GM04503 (cell line): ENCODE measurements at regions not wholly inside any gene's neighbourhood (a gene's known extent, or its start where the extent isn't known, plus 50 kb on each side); places are given as distances from the start of the nearest gene placed in this dataset.

Experiments
- DNase-seq: peaks from one replicate; pipeline ENCODE4 v3.0.0-alpha.2; 2012; ENCODE audit warnings: low read depth

DNA sequence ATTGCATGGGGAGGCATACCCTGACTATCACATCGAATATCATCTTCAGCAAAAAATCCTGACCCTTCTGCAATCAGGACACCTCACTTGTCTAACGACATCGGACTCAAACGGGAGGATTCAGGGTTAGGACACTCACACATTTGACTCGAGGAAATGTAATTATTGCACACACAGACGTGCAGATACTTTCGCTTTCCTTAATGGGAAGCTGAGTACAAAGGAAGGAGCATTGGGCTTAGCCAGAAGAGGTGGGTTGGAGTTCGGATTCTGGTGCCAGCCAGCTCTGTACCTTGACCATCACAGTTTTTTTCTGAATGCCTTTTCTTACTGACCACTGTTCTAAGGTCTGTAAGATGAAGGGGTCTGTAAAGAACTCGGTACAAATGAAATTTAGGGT, 260.4 kb downstream of the GALC start:
- no peak for DNase-seq

DNA sequence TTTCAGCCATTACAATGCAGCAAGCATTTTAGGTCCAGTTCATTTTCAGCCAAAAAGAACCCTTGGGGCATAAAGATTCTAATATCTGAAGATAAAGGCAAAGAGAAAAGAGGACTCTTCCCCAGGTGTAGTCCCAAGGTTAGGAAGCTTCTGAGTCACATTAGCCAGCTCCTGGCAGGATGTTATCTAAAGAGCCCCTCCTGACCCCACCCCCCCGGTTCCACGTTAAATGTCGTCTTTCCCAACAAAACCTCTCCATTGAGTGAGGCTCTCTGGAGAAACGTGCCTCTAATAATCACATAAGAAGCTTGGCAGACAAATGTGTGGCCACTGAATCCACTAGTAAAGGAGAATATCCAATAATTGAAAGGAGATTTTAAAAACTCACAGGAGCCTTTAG, 267.7 kb downstream of the GALC start:
- no peak for DNase-seq

DNA sequence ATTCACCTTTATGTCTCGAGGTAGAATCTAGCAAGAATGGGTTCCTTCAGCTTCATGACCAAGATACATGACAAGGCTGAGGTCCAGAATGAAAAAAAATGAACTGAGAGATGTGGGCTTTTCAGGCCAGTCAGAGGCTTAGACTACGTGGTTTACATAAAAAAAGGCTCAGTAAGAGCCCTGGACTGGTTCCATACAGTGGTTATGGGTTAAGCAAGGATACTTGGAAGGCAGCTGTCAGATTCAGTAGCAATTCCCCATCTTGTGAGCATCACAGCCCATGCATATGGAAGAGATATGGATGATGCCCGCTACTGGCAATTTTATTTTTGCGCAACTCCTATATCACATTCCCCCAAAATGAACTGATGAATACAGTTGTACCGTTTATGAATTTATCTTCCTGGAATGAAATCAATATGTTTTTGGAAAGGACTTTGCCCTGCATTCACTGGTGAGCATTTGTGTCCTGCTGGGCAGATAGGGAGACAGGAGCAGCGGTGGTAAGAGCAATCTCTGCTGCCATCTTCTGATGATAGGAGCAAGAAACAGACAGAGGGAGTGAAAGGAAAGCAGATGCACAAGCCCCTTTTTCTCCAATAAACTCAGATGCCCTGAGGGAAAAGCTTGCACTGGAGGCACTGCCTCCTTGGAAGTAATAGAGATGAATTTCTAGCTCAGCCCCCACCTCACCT, 280.4 kb downstream of the GALC start:
- no peak for DNase-seq

DNA sequence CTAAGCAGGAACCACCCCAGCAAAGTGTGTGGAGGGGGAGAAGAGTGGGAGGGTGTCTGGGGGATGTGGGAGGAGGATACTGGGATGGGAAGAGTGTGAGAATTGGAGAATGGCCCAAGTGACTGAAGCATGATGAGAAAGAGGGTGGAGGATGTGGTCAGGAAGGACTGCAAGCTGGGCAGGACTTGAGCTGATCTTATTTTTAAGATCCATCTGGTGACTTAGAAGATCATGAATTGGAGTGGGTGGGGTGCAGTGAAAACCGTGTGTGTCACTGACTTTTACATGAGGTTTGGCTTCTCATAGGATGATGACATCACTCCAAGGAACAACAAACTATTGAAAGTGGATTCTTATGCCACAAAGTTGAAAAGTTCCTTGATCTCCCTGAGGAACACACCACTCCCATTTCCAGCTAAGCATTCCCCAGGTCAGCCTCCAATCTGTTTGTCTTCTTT, 287.5 kb downstream of the GALC start:
- DNase-seq = no peak

DNA sequence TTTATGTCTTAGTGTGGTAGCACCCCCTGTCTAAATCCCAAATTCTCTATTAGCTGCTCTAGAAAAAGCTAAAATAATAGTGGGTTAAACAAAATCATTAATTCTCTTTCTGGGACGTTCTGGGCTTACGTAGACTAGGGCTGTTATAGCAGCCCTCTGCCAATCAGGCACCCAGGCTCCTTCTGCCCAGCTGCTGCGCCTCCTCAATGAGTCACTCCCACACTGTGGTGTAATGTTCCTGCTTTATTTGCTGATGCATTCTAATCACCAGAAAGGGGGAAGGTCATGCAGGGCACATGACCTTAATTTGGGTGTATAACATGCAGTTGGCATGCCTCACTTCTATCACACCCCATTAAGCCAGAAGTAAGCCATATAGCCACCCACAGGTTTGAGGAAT, 294.5 kb downstream of the GALC start:
- no peak for DNase-seq

DNA sequence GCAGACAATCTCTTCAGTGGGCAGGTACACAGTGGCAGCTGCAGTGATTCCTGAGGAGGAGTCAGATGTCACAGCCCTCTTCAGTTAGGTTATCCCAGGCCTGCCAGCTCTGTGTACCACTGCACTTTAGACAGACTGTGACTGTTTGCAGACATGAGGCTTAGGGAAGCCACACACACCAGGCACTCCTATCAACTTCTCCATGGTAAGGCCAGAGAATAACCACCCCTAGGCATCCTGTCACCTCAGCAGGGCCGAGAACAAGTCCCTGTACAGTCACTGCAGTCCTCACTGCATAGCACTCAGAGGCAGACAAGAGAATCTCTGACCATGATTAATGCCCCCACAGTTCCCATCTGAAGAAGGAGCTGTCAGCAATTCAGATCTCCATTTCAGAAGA, 296.5 kb downstream of the GALC start:
- DNase-seq = no peak

DNA sequence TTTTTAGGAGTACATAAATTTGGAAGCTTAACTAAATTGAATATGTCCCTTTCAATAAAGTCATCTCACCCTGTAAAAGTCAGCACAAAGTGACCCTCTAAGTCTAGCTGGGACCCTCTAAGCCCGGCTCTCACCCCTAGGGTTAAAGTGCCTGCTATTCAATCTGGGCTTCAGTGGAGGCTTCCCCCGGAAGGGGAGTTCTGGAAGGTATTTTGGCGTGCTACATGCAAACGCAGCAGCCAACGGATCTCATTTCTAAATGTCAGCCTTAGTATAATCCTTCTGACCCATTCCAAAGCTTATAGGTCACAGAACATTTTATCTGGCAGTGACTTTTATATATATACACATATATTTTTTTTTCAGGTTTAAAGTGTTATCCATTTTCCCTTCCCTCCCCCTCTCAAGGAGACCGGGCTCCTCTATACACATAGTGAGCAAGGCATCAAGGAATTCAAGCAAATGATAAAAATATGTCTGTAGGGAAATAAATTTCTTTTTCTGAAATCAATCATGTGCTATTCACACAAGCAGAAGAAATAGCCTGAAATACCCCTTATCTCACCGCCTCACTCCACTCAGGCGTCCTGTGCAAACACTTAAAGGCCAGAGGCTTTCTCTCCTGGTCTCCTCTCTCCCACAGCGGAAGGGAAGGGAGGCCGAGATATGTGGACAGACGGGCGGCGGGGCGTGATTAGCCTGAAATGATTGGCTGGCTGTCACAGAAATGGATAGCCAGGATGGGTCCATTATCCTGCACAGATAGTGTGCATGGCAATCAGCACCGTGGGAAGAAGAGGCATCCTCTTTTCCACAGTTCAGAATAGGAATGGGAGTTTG, 301.7 kb downstream of the GALC start:
- no peak for DNase-seq

DNA sequence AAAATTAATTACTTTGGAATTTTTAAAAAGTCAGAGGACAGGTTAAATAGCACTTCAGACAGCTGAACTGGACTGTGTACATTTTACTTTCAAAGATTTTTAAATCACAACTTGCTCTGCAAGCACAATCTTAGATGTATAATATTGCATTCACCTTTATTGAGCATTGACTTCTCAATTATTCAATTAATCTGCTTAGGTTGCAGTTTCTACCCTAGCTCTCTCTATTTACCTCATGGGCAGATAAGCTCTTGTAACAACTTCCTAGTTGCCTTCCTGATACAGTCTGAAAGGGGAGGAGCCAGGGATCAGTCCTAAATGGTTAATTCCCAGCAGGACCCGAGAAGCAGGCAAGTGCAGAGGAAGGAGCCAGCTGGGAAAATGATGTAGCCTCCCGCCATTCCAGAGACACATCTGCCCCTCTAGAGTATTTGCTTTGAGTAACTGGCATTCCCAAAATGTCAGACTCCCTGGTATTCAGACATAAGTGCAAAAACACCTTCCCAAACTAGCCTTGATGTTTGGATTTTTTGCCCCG, 302.8 kb downstream of the GALC start:
- DNase-seq = no peak

DNA sequence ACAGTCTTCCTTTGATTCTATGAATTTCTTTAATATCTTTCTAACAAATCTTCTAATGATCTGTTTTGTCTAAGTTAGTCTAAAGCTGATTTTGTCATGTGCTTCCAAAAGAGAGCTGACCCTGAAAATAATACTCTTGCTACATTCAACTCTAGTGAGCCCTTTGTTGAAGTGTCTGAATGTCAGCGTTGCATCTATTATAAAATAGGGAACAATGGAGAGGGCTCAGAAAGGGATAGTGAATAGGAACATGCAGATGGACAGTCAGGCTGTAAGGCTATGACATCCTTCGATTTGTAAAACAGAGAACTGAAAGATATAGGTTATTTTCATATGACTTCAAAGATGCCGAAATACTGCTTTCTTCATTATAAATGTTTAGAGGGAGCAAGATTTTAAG, 304.5 kb downstream of the GALC start:
- DNase-seq = no peak

DNA sequence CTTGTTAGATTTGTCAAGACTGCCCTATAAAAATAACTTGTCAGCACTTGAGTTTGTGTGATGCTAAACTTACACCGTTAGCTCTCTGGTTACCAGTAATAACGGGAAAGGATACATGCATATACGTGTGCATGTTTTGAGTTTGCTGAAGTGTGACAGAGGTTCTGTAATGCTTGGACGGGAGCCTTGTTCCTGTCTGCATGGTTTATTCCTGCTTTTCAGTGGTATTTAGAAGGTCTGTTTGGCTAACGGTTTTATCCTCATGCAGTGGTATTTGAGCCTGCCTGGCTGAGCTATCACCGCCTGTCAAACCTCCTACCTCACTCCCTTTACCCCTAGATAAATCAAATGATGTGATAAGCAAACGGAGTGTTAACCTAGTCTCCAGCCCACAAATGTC, 305.6 kb downstream of the GALC start:
- DNase-seq = no peak

DNA sequence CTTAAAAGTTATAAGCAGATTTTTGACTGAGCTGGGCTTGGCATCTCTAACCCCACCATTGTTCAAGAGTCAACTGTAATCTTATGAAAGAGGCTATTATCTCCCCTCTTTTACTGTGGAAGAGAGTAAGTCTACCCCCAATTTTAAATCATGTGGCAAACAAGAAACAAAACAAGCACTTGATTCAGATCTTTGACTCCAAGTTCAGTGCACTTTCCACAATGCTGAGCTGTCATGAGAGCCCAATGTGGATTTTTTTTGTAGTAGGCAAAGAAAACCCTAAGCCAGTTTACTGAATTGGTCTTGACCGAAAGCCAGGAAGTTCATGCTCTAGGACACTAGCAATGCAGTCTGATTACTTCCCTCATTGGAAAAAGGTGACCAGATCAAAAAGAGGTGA, 306.2 kb downstream of the GALC start:
- DNase-seq = no peak

DNA sequence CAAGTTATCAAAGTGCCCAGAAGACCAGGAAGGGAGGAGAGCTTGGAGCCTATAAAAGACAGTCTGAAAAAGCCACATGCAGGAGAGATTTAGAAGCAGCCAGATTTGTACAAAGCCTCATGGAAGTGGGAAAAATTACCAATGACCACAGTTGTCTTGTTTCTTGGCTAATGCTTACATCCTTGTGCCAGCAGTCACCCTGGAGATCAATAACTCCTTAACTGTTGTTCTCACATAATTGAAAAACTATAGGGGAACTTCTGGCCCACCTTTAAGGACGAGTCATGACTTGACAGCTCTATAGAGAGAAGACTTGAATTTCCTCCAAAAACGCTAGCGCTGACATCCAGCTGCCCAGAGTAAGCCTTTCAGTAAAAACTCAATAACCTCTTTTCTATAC, 313.1 kb downstream of the GALC start:
- no peak for DNase-seq

DNA sequence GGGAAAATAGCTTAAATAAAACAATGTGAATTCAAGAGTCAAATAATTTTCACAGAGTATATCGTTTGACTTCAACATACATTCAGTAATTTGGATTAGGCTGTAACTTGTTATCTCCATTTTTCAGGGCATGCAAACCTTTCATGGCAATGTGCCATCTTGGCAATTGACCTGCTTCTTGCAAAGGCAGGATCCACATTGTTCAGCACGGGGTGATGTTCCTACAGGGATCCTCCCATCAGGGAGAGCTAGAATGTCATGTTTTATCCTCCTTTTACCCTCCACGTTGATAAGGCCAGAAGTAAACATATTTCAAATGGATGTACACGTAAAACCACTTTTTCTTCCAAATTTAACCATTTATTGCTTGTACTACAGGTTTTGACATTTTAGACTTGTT, 314.4 kb downstream of the GALC start:
- no peak for DNase-seq

DNA sequence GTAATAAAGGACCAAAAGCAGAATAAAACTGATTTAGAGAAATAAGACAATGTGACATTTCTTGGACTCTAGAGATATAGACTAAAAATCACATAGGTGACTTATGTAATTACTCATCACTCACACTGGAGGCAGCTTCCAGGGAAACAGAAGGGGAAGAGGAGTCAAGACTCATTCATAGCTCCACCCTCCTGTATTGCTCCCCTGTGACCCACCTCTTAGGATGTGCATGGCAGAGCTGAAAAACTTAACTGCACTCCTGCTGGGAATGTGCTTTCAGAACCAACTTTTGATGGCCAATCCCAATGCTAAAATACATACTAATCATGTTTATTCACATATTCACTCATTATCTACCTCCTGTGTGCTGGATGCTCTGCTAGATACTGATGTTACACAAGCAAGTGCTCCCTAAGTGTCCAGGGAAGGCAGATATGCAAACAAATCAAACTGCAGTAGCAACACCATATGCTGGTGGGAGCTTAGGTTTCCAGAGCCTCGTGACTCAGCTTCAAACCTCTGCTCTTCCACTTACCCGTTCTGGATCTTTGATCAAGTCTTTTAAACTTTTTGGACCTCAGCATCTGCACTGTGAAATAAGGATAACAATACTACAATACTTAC, 316.1 kb downstream of the GALC start:
- DNase-seq = no peak

DNA sequence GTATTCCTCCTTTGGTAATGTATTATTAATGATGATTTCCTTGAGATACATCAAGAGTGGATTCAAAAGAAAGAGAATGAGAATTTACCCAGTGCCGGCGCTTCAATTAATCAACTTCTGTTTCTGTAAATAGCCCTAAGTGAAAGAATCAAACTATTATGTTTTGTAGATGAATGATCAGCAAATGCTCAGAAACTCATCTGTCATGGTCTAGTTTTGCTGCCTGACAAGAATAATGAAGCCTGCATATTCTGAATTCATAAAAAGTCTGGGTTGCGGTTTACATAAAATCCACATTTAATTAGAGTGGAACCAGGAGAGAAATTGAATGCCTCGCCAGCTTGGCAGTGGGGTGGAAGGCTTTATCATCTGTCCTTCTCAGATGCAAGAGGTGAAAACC, 325.3 kb downstream of the GALC start:
- DNase-seq = no peak

DNA sequence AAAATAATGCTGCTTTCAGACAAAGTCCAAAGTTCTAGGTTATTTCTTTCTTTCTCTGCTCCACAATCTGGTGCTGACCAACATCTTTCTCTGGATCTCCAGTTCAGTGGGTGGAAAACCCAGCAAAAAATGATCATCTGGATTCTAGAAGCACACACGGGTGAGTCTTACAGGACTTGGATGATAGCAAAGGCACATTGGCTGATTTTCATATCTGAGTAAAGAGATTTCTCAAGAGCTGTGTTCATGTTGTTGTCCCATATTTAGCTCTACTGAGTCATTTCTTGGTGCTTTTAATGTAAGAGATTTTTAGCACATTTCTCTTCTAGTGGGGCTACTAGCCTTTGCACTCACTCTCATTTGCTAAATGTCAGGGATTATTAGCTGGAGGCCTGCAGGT, 336.7 kb downstream of the GALC start:
- DNase-seq = no peak

DNA sequence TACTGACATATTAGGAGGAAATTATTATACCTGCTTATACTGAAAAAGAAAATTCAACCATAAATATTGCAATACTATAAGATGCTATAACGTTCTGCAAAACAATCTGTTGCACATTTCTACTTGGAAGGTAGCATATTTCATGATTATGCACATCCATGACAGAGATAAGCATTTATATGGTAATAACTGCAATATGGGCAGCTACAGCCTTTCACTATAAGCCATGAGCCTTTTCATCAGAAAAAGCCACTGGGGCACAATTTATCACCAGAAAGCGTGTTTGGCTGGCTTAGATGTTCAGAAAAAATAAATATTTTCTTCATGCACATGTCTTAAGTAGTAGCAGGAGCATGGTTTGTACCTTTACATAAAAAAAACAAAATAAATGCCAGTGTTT, 340.7 kb downstream of the GALC start:
- no peak for DNase-seq

DNA sequence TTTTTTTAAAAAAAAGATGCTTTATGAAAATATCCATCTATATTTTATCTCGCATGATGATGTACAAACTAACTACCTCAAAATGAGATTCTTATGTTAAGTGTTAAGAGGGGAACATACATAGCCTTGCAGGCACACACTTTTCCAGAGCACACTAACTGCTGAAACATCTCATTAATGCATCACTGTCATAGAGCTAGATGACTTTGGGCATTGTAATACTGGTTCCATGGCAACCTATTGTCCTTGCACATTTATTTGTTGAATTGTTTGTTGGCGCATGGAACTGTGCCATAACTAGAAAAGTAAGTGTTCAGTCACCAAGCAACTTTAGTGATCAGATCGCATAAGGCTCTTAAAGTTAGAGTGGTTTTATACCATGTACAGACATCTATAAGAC, 348.3 kb downstream of the GALC start:
- no peak for DNase-seq

DNA sequence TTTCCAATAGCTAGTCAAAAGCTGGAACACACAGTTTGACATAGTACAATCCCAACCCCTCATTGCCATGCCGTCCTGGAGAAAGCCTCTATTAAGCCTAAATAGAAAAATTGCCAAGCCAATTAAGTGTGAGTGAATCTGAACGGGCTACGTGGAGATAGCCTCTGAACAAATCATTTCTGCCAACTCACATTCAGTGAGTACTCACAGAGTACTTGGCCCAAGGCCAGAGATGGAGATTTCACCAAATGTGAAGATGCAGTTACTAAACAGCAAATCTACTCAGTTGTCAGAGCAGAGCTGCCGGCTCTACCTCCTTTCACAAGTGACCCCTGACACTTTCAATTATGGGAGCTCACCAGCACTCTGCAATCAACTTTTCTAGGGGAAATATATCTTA, 350.0 kb downstream of the GALC start:
- DNase-seq = no peak

DNA sequence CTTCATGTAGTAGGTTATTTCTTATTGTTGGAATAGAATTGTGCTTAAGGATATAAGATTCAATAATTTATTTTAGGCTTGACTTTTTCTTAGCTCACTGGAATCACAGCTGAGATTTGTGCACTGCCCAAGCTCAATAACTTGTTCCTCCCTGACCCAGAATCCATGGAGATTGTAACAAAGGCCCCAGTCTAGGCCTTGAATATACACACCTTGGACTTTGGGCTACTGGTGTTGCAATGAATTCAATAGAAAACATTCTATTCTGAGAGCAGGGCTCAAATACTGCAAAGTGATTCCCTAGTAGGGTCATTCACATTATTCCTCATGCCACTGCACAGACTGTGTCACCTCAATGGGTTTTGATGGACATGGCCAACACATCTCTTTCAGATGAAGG, 352.4 kb downstream of the GALC start:
- no peak for DNase-seq

DNA sequence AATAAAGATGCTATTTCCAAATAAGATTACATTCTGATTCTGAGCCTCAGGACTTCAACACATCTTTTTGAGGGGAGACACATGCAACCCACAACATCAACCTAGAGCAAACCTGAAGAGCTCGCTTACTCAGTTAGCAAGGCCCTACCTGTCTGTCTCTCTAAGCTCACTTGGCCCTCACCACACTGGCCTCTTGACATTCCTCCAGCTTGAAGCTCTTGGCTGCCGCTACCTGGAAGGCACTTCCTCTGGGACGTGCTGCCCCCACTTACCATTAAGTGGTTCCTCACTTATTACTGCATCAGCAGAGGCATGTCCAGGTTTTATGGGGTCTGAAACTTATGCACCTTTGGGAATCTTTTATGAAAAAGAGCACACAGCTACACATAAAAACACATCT, 354.8 kb downstream of the GALC start:
- no peak for DNase-seq

DNA sequence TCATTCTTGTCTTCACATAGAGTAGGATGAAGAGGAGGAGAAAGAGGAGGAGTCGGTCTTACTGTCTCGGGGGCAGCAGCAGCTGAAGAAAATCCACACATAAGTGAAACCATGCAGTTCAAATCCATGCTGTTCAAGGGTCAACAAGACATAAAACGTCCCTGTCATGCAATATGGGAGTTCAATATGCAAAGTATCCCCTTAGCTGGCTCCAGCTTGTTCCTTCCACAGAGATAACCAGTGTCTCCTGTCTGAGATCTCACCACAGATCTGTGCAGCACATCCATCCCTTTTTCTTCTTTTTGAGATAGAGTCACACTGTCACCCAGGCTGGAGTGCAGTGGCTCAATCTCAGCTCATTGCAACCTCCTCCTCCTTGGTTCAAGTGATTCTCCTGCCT, 357.5 kb downstream of the GALC start:
- DNase-seq = no peak

DNA sequence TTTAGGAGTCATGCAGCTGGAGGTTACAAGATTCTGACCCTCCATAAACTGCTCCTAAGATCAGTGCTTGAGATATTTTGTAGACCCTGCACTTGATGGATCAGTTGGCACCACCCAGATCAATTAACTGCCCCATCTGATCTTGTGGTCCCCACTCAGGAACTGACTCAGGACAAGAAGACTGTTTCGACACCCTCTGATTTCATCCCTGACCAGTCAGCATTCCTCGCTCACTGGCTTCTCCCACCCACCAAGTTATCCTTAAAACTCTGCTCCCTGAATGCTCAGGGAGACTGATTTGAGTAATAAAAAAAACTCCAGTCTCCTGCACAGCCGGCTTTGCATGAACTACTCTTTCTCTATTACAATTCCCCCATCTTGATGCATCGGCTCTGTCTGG, 360.2 kb downstream of the GALC start:
- no peak for DNase-seq
